ENCODE measurements at regions not wholly inside any gene's neighbourhood (a gene's known extent, or its start where the extent isn't known, plus 50 kb on each side); places are given as distances from the start of the nearest gene placed in this dataset.

- no peak for TF ChIP-seq CTCF (IDR thresholded peaks at IDR 0.05; ENCODE audit: low read depth, low read length)
- H3K4me3 ChIP-seq (ENCODE audit: low read depth, low read length): no peak overlapping the region
Observed at GRCh38 chr1:106678279-106679050, 378.0 kb upstream of the PRMT6 start.

- no peak for TF ChIP-seq CTCF (IDR thresholded peaks at IDR 0.05; ENCODE audit: low read depth, low read length)
- H3K4me3 ChIP-seq (ENCODE audit: low read depth, low read length): no peak overlapping the region
Observed at GRCh38 chr1:106680216-106680615, 376.3 kb upstream of the PRMT6 start.

- TF ChIP-seq CTCF (IDR thresholded peaks at IDR 0.05; ENCODE audit: low read depth, low read length): no peak
- no peak overlapping the region for H3K4me3 ChIP-seq (ENCODE audit: low read depth, low read length)
Observed at GRCh38 chr1:106680776-106681344, 375.6 kb upstream of the PRMT6 start.

- no peak for TF ChIP-seq CTCF (IDR thresholded peaks at IDR 0.05; ENCODE audit: low read depth, low read length)
- H3K4me3 ChIP-seq (ENCODE audit: low read depth, low read length): no peak overlapping the region
Observed at GRCh38 chr1:106681939-106682522, 374.4 kb upstream of the PRMT6 start.

- no peak overlapping the region for H3K4me3 ChIP-seq (ENCODE audit: low read depth, low read length)
- no peak for TF ChIP-seq CTCF (IDR thresholded peaks at IDR 0.05; ENCODE audit: low read depth, low read length)
Observed at GRCh38 chr1:106688446-106688845, 368.0 kb upstream of the PRMT6 start.

DNA sequence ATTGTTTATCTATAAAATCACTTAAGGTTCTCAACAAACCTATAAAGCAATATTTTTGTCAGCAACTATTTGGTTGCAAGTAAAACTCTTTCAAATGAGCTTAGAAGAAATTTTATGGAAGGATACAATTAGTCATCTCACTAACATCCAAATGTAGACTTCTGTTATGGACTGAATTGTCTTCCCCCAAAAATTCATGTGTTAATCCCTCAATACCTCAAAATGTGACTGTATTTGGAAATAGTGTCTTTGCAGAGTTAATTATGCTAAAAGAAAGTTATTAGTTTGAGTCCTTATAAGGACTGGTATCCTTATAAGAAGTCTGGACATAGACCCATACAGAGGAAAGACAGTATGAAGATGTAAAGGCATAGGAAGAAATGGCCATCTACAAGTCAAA lies 357.8 kb upstream of the PRMT6 start:
- H3K4me3 ChIP-seq (ENCODE audit: low read depth, low read length): no peak overlapping the region

More for the DNA sequence above, 357.8 kb upstream of the PRMT6 start:
- TF ChIP-seq CTCF (IDR thresholded peaks at IDR 0.05; ENCODE audit: low read depth, low read length): no peak
